Hepatocyte (in vitro differentiated cells): ENCODE measurements at regions not wholly inside any gene's neighbourhood (a gene's known extent, or its start where the extent isn't known, plus 50 kb on each side); places are given as distances from the start of the nearest gene placed in this dataset.

ENCODE experiments used
- DNase-seq: peaks from one replicate; pipeline ENCODE4 v3.0.0-alpha.2; 2016; ENCODE audit warnings: low spot score
- H2AFZ ChIP-seq: fragments of 200-600 bp; sonication (generic); 2 replicates; pipeline ENCODE4 v1.6.0; 2016; ENCODE audit warnings: antibody characterized with exemption, mild to moderate bottlenecking
- H3K27ac ChIP-seq: fragments of 200-600 bp; sonication (generic); 2 replicates; pipeline ENCODE4 v1.5.1; 2016; ENCODE audit warnings: mild to moderate bottlenecking
- H3K27me3 ChIP-seq: fragments of 200-600 bp; sonication (generic); 2 replicates; pipeline ENCODE4 v1.6.1; 2016
- H3K36me3 ChIP-seq: fragments of 200-600 bp; sonication (generic); replicated peaks from 2 replicates; pipeline ENCODE4 v1.5.1; 2016; ENCODE audit warnings: low read depth; ENCODE audit not compliant: insufficient read depth
- H3K4me1 ChIP-seq: fragments of 200-600 bp; sonication (generic); 2 replicates; pipeline ENCODE4 v1.5.1; 2016; ENCODE audit warnings: mild to moderate bottlenecking, moderate library complexity; ENCODE audit not compliant: insufficient read depth
- H3K4me2 ChIP-seq: fragments of 200-600 bp; sonication (generic); 2 replicates; pipeline ENCODE4 v1.6.0; 2016
- H3K4me3 ChIP-seq: fragments of 200-600 bp; sonication (generic); 2 replicates; pipeline ENCODE4 v1.5.1; 2016; ENCODE audit warnings: mild to moderate bottlenecking
- H3K79me2 ChIP-seq: fragments of 200-600 bp; sonication (generic); 2 replicates; pipeline ENCODE4 v1.6.0; 2017; ENCODE audit warnings: mild to moderate bottlenecking
- H3K9me2 ChIP-seq: fragments of 200-600 bp; sonication (generic); replicated peaks from 2 replicates; pipeline ENCODE4 v1.6.0; 2017; ENCODE audit warnings: mild to moderate bottlenecking; ENCODE audit not compliant: insufficient read depth
- H3K9me3 ChIP-seq: fragments of 200-600 bp; sonication (generic); 2 replicates; pipeline ENCODE4 v1.5.1; 2016; ENCODE audit warnings: low read depth, mild to moderate bottlenecking
- H4K20me1 ChIP-seq: fragments of 200-600 bp; sonication (generic); 2 replicates; pipeline ENCODE4 v1.6.0; 2016; ENCODE audit warnings: mild to moderate bottlenecking; ENCODE audit not compliant: insufficient read depth, poor library complexity, severe bottlenecking
- CTCF ChIP-seq: fragments of 200-600 bp; sonication (generic); IDR thresholded peaks from 2 replicates; pipeline ENCODE4 v1.5.1; 2016; ENCODE audit warnings: antibody characterized with exemption, mild to moderate bottlenecking; ENCODE audit not compliant: poor library complexity
- EZH2 ChIP-seq: fragments of 200-600 bp; sonication (generic); IDR thresholded peaks from 2 replicates; pipeline ENCODE4 v1.6.1; 2016; ENCODE audit warnings: antibody characterized with exemption, mild to moderate bottlenecking, borderline replicate concordance
- EZH2phosphoT487 ChIP-seq: fragments of 200-600 bp; sonication (generic); IDR thresholded peaks from one replicate; pipeline ENCODE4 v1.6.1; 2018; ENCODE audit warnings: antibody characterized with exemption, mild to moderate bottlenecking, low read depth, moderate library complexity; ENCODE audit not compliant: unreplicated experiment, severe bottlenecking
- WGBS: methylation state at CpG from one replicate; pipeline ENCODE4 v1.1.6; 2016; ENCODE audit warnings: low lambda C conversion rate; ENCODE audit errors: missing lambda C conversion rate; 5-methylcytosine and 5-hydroxymethylcytosine counted together

DNA sequence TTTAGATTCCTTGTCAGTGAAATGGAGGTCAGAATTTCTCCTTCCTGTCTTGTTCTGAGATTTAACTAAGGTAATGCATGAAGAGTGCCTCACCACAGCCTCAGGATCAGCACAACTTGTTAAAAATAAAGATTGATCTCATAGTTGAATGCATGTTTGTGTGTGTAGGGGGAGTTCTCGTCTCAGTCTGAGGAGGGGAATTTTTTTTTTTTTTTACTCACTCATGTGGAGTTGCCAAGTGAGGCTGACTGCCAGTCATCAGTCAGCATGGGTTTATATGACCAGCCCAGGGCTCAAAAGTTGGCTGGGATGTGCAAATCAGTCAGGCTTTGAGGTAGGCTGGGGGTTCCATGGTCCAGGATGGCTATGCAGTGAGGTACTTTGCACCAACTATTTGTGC is 113.2 kb downstream of the FANCF start:
- Histone ChIP-seq H3K9me3 (no peaks in the 10 kb centered on the region), H3K27ac (no peak overlapping the region), H3K9me2 (no peaks in the 10 kb centered on the region), H3K36me3 (no peaks in the 10 kb centered on the region), H3K27me3 (no peaks in the 10 kb centered on the region), H3K4me3 (no peak overlapping the region), H3K79me2 (no peaks in the 10 kb centered on the region), H2AFZ (no peak overlapping the region), H4K20me1 (no peaks in the 10 kb centered on the region), H3K4me1 (peaks cover 2% of the 10 kb centered on the region), H3K4me2 (no peak overlapping the region)
- 75% methylated on average over 1 of the region's 1 CpG for WGBS
- no peak for DNase-seq
- TF ChIP-seq CTCF (no peak), EZH2phosphoT487 (no peak), EZH2 (no peak)

DNA sequence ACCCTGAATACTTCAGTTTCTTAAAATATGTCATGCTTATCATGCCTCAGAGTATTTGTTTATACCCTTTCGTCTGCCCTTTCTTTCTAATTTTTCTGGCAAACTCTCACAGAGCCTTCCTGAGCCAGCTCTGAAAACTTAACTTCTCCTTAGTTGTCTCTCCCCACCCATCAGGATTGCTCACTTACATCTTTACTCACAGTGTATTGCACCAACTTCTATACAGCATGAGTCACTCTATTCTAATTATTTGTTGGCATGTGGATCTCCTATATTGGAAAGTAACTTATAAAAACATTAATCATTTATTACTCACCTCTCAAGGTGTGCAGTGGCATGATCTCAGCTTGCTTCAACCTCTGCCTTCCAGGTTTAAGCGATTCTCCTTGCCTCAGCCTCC is 114.9 kb downstream of the FANCF start:
- no peak for TF ChIP-seq EZH2
- H3K79me2 ChIP-seq: no peaks in the 10 kb centered on the region
- 68% methylated on average over 2 of the region's 2 CpGs for WGBS
- no peak for DNase-seq
- H3K4me2 ChIP-seq: no peak overlapping the region
- no peaks in the 10 kb centered on the region for H3K9me3 ChIP-seq
- no peak overlapping the region for H3K4me3 ChIP-seq
- H3K27me3 ChIP-seq: no peaks in the 10 kb centered on the region
- no peaks in the 10 kb centered on the region for H3K36me3 ChIP-seq
- peaks cover 2% of the 10 kb centered on the region for H3K4me1 ChIP-seq
- no peaks in the 10 kb centered on the region for H4K20me1 ChIP-seq
- no peaks in the 10 kb centered on the region for H3K9me2 ChIP-seq
- H2AFZ ChIP-seq: no peak overlapping the region
- no peak overlapping the region for H3K27ac ChIP-seq

GRCh38 chr11:22510010-22510409 is 115.6 kb downstream of the FANCF start:
- 44% methylated on average over 2 of the region's 2 CpGs for WGBS

GRCh38 chr11:22508665-22509064 is 117.0 kb downstream of the FANCF start:
- Histone ChIP-seq H3K4me1 (peaks cover 2% of the 10 kb centered on the region), H3K9me2 (no peaks in the 10 kb centered on the region), H3K36me3 (no peaks in the 10 kb centered on the region), H3K27ac (no peak overlapping the region), H4K20me1 (no peaks in the 10 kb centered on the region), H3K4me2 (no peak overlapping the region), H3K79me2 (no peaks in the 10 kb centered on the region), H3K4me3 (no peak overlapping the region), H3K9me3 (no peaks in the 10 kb centered on the region), H2AFZ (no peak overlapping the region), H3K27me3 (no peaks in the 10 kb centered on the region)
- TF ChIP-seq CTCF: no peak
- no peak for TF ChIP-seq EZH2
- TF ChIP-seq EZH2phosphoT487: no peak
- DNase-seq: no peak
- WGBS: 79% methylated on average over 2 of the region's 2 CpGs

More at GRCh38 chr11:22510010-22510409, 115.6 kb downstream of the FANCF start:
- Histone ChIP-seq H3K36me3 (no peaks in the 10 kb centered on the region), H3K27ac (no peak overlapping the region), H3K4me2 (no peak overlapping the region), H3K4me1 (peaks cover 2% of the 10 kb centered on the region), H3K9me2 (no peaks in the 10 kb centered on the region), H3K4me3 (no peak overlapping the region), H3K9me3 (no peaks in the 10 kb centered on the region), H2AFZ (no peak overlapping the region), H3K79me2 (no peaks in the 10 kb centered on the region), H3K27me3 (no peaks in the 10 kb centered on the region), H4K20me1 (no peaks in the 10 kb centered on the region)
- no peak for DNase-seq
- TF ChIP-seq CTCF: no peak
- no peak for TF ChIP-seq EZH2
- no peak for TF ChIP-seq EZH2phosphoT487
